NT2/D1 (cell line): ENCODE measurements at regions not wholly inside any gene's neighbourhood (a gene's known extent, or its start where the extent isn't known, plus 50 kb on each side); places are given as distances from the start of the nearest gene placed in this dataset.

Source experiments
- DNase-seq: peaks from one replicate; pipeline ENCODE4 v3.0.0-alpha.2; 2011; ENCODE audit warnings: low read depth, low spot score
- H3K27me3 ChIP-seq: 2 replicates; pipeline ENCODE4 v1.6.0; 2011; ENCODE audit warnings: mild to moderate bottlenecking; ENCODE audit not compliant: insufficient read length, insufficient read depth
- H3K36me3 ChIP-seq: 2 replicates; pipeline ENCODE4 v1.6.1; 2011; ENCODE audit warnings: mild to moderate bottlenecking, low read length, mixed read lengths; ENCODE audit not compliant: insufficient read depth, insufficient read length
- H3K4me1 ChIP-seq: 2 replicates; pipeline ENCODE4 v1.5.1; 2011; ENCODE audit not compliant: insufficient read depth, insufficient read length
- H3K4me3 ChIP-seq: 2 replicates; pipeline ENCODE4 v1.5.1; 2011; ENCODE audit warnings: low read depth; ENCODE audit not compliant: insufficient read length
- H3K9ac ChIP-seq: 2 replicates; pipeline ENCODE4 v1.6.0; 2011; ENCODE audit warnings: low read depth; ENCODE audit not compliant: insufficient read length
- H3K9me3 ChIP-seq: 2 replicates; pipeline ENCODE4 v1.5.1; 2011; ENCODE audit warnings: mild to moderate bottlenecking, low read length; ENCODE audit not compliant: insufficient read depth
- SUZ12 ChIP-seq: IDR thresholded peaks from 2 replicates; pipeline ENCODE4 v1.6.1; 2011; ENCODE audit not compliant: insufficient read length, insufficient read depth; ENCODE audit errors: extremely low read depth
- YY1 ChIP-seq: IDR thresholded peaks from 2 replicates; pipeline ENCODE4 v1.6.1; 2011; ENCODE audit not compliant: insufficient read length, insufficient read depth
- ZNF274 ChIP-seq: IDR thresholded peaks from 2 replicates; pipeline ENCODE4 v1.6.1; 2011; ENCODE audit warnings: mild to moderate bottlenecking, low read depth, low read length

DNA sequence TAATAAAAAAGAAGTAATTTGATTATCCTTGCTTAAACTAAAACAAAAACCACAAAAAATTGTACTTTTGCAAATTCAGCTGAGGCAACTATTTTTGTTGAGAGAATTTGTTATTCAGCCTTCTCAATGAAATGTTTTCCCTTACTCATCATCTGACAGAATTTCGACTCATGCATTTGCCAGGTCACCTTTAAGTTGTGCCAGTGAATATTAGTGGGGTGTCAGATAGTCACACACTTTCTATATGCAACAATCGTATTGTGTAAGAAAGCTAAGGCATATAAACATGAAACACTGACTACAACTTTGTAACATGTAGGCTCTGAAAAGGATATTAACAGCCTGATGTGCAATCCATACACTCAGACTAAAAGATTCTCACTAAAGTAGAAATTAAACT is 1653.1 kb upstream of the SLC39A10 start:
- no peak overlapping the region for H3K4me3 ChIP-seq
- no peaks in the 10 kb centered on the region for H3K36me3 ChIP-seq
- no peak overlapping the region for H3K9ac ChIP-seq
- no peaks in the 10 kb centered on the region for H3K4me1 ChIP-seq
- no peak for TF ChIP-seq SUZ12
- TF ChIP-seq YY1 = no peak
- TF ChIP-seq ZNF274 = no peak
- no peaks in the 10 kb centered on the region for H3K27me3 ChIP-seq
- peaks cover 13% of the 10 kb centered on the region for H3K9me3 ChIP-seq
- DNase-seq = no peak

DNA sequence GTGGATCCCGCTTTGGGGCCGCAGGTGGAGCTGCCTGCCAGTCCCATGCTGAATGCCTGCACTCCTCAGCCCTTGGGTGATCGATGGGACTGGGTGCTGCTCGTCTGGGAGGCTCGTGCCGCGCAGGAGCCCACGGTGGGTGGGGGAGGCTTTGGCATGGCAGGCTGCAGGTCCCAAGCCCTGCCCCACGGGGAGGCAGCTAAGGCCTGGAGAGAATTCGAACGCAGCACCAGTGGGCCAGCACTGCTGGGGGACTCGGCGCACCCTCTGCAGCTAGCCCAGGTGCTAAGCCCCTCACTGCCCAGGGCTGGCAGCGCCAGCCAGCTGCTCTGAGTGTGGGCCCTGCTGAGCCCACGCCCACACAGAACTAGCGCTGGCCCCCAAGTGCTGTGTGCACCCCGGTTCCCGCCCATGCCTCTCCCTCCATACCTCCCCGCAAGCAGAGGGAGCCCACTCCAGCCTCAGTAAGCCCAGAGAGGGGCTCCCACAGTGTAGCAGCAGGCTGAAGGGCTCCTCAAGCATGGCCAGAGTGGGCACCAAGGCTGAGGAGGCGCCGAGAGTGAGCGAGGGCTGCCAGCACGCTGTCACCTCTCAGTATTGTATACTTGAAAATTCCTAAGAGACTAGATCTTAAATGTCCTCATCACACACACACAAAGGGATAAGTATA is 1654.2 kb upstream of the SLC39A10 start:
- no peak for TF ChIP-seq YY1
- no peak for TF ChIP-seq ZNF274
- TF ChIP-seq SUZ12 = no peak
- Histone ChIP-seq H3K4me1 (no peaks in the 10 kb centered on the region), H3K36me3 (no peaks in the 10 kb centered on the region), H3K9ac (no peak overlapping the region), H3K27me3 (no peaks in the 10 kb centered on the region), H3K4me3 (no peak overlapping the region), H3K9me3 (peaks cover 13% of the 10 kb centered on the region)
- no peak for DNase-seq

DNA sequence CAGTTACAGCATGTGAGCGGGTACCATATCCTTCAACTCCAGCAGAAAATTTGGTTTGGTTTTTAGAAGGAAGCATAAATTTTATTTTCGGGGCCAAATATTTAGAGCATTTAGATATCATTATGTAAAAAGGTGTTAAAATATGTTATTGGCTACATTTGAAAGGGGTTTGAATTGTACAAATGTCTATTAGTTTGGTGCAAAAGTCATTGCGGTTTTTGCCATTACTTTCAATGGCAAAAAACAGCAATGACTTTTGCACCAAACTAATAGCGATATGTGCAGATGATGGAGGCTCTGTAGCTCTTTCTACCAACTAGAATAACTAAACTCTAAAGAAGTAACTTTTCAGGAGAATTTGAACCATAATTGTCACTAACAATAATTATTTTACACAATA is 1666.2 kb upstream of the SLC39A10 start:
- no peaks in the 10 kb centered on the region; the same call in 1 of the 2 replicates for H3K9me3 ChIP-seq
- no peak overlapping the region for H3K9ac ChIP-seq
- no peak for DNase-seq
- no peaks in the 10 kb centered on the region for H3K36me3 ChIP-seq
- H3K4me3 ChIP-seq = no peak overlapping the region
- H3K4me1 ChIP-seq = no peaks in the 10 kb centered on the region
- no peaks in the 10 kb centered on the region for H3K27me3 ChIP-seq
- no peak for TF ChIP-seq ZNF274
- no peak for TF ChIP-seq YY1
- no peak for TF ChIP-seq SUZ12

DNA sequence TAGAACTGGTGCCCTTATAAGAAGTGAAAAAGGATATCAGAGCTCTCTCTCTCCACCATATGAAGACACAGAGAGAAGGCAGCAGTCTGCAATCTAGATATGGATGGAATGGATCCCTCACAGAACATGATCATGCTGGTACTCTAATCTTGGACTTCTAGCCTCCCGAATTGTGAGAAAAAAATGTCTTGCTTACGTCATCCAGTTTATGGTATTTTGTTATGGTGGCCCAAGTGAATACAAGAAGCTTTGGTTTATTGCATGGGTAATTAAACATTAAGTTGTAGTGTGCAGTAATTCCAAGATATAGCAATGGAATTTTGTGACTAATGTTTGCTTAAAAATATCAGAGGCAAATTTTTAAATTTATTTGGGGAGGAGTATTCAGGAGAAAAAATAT is 1667.4 kb upstream of the SLC39A10 start:
- no peak for DNase-seq
- TF ChIP-seq ZNF274 = no peak
- no peak for TF ChIP-seq SUZ12
- TF ChIP-seq YY1 = no peak
- Histone ChIP-seq H3K27me3 (no peaks in the 10 kb centered on the region), H3K4me3 (no peak overlapping the region), H3K9me3 (no peaks in the 10 kb centered on the region; the same call in 1 of the 2 replicates), H3K4me1 (no peaks in the 10 kb centered on the region), H3K36me3 (no peaks in the 10 kb centered on the region), H3K9ac (no peak overlapping the region)

DNA sequence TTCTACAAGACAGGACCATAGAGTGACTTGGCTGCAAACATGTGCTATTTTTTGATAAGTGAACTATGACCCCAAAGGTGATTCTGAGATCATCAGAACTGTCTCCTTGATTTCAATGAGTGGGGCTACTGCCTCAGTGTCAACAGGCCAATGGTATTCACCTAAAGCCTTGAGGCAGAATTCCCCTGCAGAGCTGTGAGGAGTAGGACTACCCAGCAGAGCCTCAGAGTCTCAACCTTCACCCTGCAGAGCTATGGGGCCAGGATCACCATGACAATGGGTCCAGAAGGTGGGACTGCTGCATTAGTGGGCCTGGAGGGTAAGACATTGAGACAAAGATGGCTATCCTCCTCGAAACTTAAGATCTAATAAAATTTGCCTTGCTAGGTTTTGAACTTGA is 1668.2 kb upstream of the SLC39A10 start:
- Histone ChIP-seq H3K36me3 (no peaks in the 10 kb centered on the region), H3K4me3 (no peak overlapping the region)
- no peak for DNase-seq

DNA sequence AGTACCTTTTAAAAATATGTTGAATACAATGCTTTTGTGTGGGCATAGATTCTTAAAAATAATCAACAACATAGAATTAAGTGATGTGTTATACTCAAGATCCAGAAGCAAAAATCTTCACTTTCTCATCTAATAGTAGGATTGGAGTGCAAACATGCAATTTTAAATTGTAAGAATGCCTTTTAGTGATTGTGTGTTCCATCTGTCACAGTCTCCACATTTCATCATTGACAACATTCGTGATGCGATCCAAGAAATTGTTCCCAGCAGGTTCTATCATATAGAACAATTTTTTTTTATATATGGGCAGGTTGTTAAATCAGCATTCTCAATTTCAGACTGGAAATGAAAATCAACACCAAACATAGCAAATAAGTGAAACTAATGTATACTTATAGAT is 1671.8 kb upstream of the SLC39A10 start:
- no peaks in the 10 kb centered on the region for H3K4me1 ChIP-seq
- H3K9me3 ChIP-seq = no peaks in the 10 kb centered on the region; the same call in 1 of the 2 replicates
- no peak overlapping the region for H3K4me3 ChIP-seq
- no peak for DNase-seq
- no peaks in the 10 kb centered on the region for H3K27me3 ChIP-seq
- no peak for TF ChIP-seq ZNF274
- no peak for TF ChIP-seq SUZ12
- no peak for TF ChIP-seq YY1
- H3K36me3 ChIP-seq = no peaks in the 10 kb centered on the region
- H3K9ac ChIP-seq = no peak overlapping the region

More for the DNA sequence above, 1668.2 kb upstream of the SLC39A10 start:
- no peaks in the 10 kb centered on the region for H3K27me3 ChIP-seq
- no peaks in the 10 kb centered on the region; the same call in 1 of the 2 replicates for H3K9me3 ChIP-seq
- H3K9ac ChIP-seq = no peak overlapping the region
- TF ChIP-seq ZNF274 = no peak
- TF ChIP-seq YY1 = no peak
- no peaks in the 10 kb centered on the region for H3K4me1 ChIP-seq

DNA sequence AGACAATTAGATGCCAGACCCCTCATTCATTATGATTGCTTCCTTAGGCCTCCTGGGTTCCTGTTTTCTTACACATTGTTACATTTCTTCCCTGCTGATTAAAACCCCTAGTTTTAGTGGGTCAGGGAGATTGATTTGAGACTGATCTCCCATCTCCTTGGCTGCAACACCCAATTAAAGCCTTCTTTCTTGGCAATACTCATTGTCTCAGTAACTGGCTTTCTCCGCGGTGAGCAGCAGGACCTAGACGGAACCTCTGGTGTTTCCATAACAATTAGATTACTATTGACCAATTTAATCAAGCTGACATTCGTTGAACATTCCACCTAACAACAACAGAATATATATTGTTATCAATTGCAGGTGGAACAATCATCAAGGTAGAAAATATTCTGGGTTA is 1676.4 kb upstream of the SLC39A10 start:
- Histone ChIP-seq H3K9ac (no peak overlapping the region), H3K4me1 (no peaks in the 10 kb centered on the region)
- no peak for DNase-seq

DNA sequence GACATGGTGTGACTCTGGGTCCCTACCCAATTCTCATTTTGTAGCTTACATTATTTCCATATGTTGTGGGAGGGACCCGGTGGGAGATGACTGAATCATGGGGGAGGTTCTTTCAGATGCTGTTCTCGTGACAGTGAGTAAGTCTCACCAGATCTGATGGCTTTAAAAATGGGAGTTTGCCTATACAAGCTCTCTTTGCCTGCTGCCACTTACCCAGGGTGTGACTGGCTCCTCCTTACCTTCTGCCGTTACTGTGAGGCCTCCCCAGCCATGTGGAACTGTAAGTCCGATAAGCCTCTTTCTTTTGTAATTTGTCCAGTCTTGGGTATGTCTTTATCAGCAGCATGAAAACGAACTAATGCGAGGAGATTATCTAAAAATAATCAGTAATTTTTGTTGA is 1683.2 kb upstream of the SLC39A10 start:
- DNase-seq = no peak
- H3K4me3 ChIP-seq = no peak overlapping the region

More for the DNA sequence above, 1676.4 kb upstream of the SLC39A10 start:
- H3K4me3 ChIP-seq = no peak overlapping the region
- H3K27me3 ChIP-seq = no peaks in the 10 kb centered on the region
- H3K9me3 ChIP-seq = no peaks in the 10 kb centered on the region
- TF ChIP-seq YY1 (no peak), ZNF274 (no peak), SUZ12 (no peak)
- H3K36me3 ChIP-seq = no peaks in the 10 kb centered on the region

More for the DNA sequence above, 1683.2 kb upstream of the SLC39A10 start:
- no peak for TF ChIP-seq YY1
- H3K4me1 ChIP-seq = no peaks in the 10 kb centered on the region
- no peaks in the 10 kb centered on the region for H3K27me3 ChIP-seq
- no peaks in the 10 kb centered on the region for H3K9me3 ChIP-seq
- no peak overlapping the region for H3K9ac ChIP-seq
- H3K36me3 ChIP-seq = no peaks in the 10 kb centered on the region
